GM23248 (cell line): ENCODE measurements at regions not wholly inside any gene's neighbourhood (a gene's known extent, or its start where the extent isn't known, plus 50 kb on each side); places are given as distances from the start of the nearest gene placed in this dataset.

Source experiments
- EZH2 ChIP-seq: fragments of 200-600 bp; sonication (generic); IDR thresholded peaks from 2 replicates; pipeline ENCODE4 v1.6.1; 2018; ENCODE audit warnings: antibody characterized with exemption, mild to moderate bottlenecking; ENCODE audit not compliant: insufficient read depth, poor library complexity, severe bottlenecking
- EZH2phosphoT487 ChIP-seq: fragments of 200-600 bp; sonication (generic); IDR thresholded peaks from 2 replicates; pipeline ENCODE4 v1.6.1; 2018; ENCODE audit warnings: antibody characterized with exemption, moderate library complexity, mild to moderate bottlenecking, low read depth; ENCODE audit not compliant: insufficient read depth

- no peak for TF ChIP-seq EZH2phosphoT487
- TF ChIP-seq EZH2, result no peak
These were observed 2019.8 kb downstream of the NCAM2 start for GRCh38 chr21:23017989-23018388.
